Heart right ventricle (tissue), 16 donors: ENCODE measurements at regions not wholly inside any gene's neighbourhood (a gene's known extent, or its start where the extent isn't known, plus 50 kb on each side); places are given as distances from the start of the nearest gene placed in this dataset.

Experiments
- ATAC-seq, 8 donors: fragments of 200-7000 bp; cut with Tn5 transposase; one replicate each; pipeline ENCODE4 v1.9.1; 2020; ENCODE audit warnings: mild to moderate bottlenecking in 8 of 8, moderate library complexity in 8 of 8, moderate number of reproducible peaks in 1 of 8
- DNase-seq, 2 donors: peaks; one replicate each; pipeline ENCODE4 v3.0.0-alpha.2; 2020
- H3K27ac ChIP-seq, 10 donors: fragments of 200-600 bp; sonication (generic) in 2 of 10; one replicate each; pipeline versions ENCODE4 v1.5.0 to v1.8.0; 2020 to 2022; ENCODE audit warnings: mild to moderate bottlenecking in 3 of 10
- H3K27me3 ChIP-seq, 7 donors: fragments of 200-600 bp; one replicate each; pipeline ENCODE4 v1.8.0; 2021 to 2022; ENCODE audit warnings: mild to moderate bottlenecking in 2 of 7
- H3K36me3 ChIP-seq, 9 donors: fragments of 200-600 bp; sonication (generic) in 1 of 9; one replicate each; pipeline versions ENCODE4 v1.5.0 to v1.8.0; 2020 to 2022; ENCODE audit warnings: mild to moderate bottlenecking in 2 of 9
- H3K4me1 ChIP-seq, 9 donors: fragments of 200-600 bp; sonication (generic) in 1 of 9; one replicate each; pipeline versions ENCODE4 v1.5.0 to v1.8.0; 2020 to 2022; ENCODE audit warnings: mild to moderate bottlenecking in 4 of 9
- H3K4me3 ChIP-seq, 10 donors: fragments of 200-600 bp; sonication (generic) in 2 of 10; one replicate each; pipeline versions ENCODE4 v1.5.0 to v1.8.0; 2020 to 2022; ENCODE audit warnings: mild to moderate bottlenecking in 7 of 10, moderate library complexity in 2 of 10
- H3K9me3 ChIP-seq, 11 donors: fragments of 200-600 bp in 10 of 11; sonication (generic) in 2 of 11; one replicate each; pipeline versions ENCODE4 v1.5.0 to v1.8.0; 2013 to 2022; ENCODE audit warnings: mild to moderate bottlenecking in 2 of 11, control low read depth in 1 of 11, moderate library complexity in 1 of 11
- CTCF ChIP-seq, 9 donors: fragments of 200-600 bp; sonication (generic) in 2 of 9; IDR thresholded peaks; one replicate each; pipeline versions ENCODE4 v1.5.0 to v1.8.0; 2021 to 2022; ENCODE audit warnings: antibody characterized with exemption in 9 of 9, mild to moderate bottlenecking in 5 of 9, moderate library complexity in 1 of 9
- WGBS, 2 donors: extraction: QIAGEN DNeasy Blood & Tissue Kit; methylation state at CpG; one replicate each; pipeline ENCODE4 v1.1.7; 2013; ENCODE audit warnings: inconsistent platforms in 1 of 2; 5-methylcytosine and 5-hydroxymethylcytosine counted together
- intact Hi-C, 10 donors: fragments of 100-400 bp; cut with DNase I; formaldehyde crosslinking; loops; one replicate each; pipeline versions ENCODE4 v1.11.1 to v1.14.2; 2022
- donor health status: Arrhythmogenic right ventricular cardiomyopathy.
- donor health status: ischemic (EF 13 %, LVEDD 7.1; RV severe dilation, severe dysfunction).
- donor health status: healthy with polysubstance abuse.
- donor health status: DM: no; HTN: yes; CAD: no.
- donor health status: DM: no; HTN: no; CAD: no.
- donor health status: ischemic (EF 25% LVEDD 6.9; RV normal size, moderate dysfunction).
- donor health status: ischemic (EF 25% LVEDD 5.7; RV mildly dilated, moderate dysfunction).
- donor health status: healthy.
- donor health status: DM: yes; HTN: yes; CAD: no.
- donor health status: Ischemic cardiomyopathy.
- donor health status: ischemic (EF 35%, LVEDD 5.7; RV mildly dilated, moderate dysfunction).
- donor health status: nonischemic (EF 11% LVEDD 7.7; RV severe dilation, severe dysfunction).
- donor health status: DM: yes; HTN: yes; CAD: no.
- donor health status: PGD.
- donor health status: ischemic (EF 29% LVEDD 5.4; RV normal size, mild dysfunction).
- donor health status: nonischemic (EF 23%, LVEDD 6.1; RV moderate dilation, normal function).

- intact Hi-C loops, result no loop called here
- no peak overlapping the region for H3K4me3 ChIP-seq
- no peak for ATAC-seq
Measured at GRCh38 chr7:116083796-116084195, 53.2 kb upstream of the TFEC start.

GRCh38 chr7:116086547-116087045 lies 56.0 kb upstream of the TFEC start:
- TF ChIP-seq CTCF (IDR thresholded peaks at IDR 0.05), result no peak
- no peak for DNase-seq
- H3K27me3 ChIP-seq, result no peaks in the 10 kb centered on the region
- no peaks in the 10 kb centered on the region for H3K9me3 ChIP-seq
- intact Hi-C loops, result no loop called here
- 79 to 83% methylated on average over 3 of the region's 3 CpGs for WGBS, 2 donors
- ATAC-seq, result no peak
- H3K27ac ChIP-seq, result no peak overlapping the region
- H3K4me1 ChIP-seq, result no peaks in the 10 kb centered on the region
- no peak overlapping the region for H3K4me3 ChIP-seq
- H3K36me3 ChIP-seq, result no peaks in the 10 kb centered on the region

More at GRCh38 chr7:116083796-116084195, 53.2 kb upstream of the TFEC start:
- Histone ChIP-seq H3K27ac (no peak overlapping the region), H3K27me3 (no peaks in the 10 kb centered on the region), H3K36me3 (no peaks in the 10 kb centered on the region), H3K4me1 (no peaks in the 10 kb centered on the region), H3K9me3 (peaks cover 0 to 13% (median 0%) of the 10 kb centered on the region in 11 donors)
- no peak for TF ChIP-seq CTCF (IDR thresholded peaks at IDR 0.05)
- 66 to 67% methylated on average over 2 of the region's 2 CpGs for WGBS, 2 donors
- DNase-seq, result no peak

GRCh38 chr7:116087291-116087690 lies 56.7 kb upstream of the TFEC start:
- no peaks in the 10 kb centered on the region for H3K9me3 ChIP-seq
- no peaks in the 10 kb centered on the region for H3K4me1 ChIP-seq
- no peak overlapping the region for H3K27ac ChIP-seq
- intact Hi-C loops, result no loop called here
- DNase-seq, result no peak
- H3K4me3 ChIP-seq, result no peak overlapping the region
- H3K27me3 ChIP-seq, result no peaks in the 10 kb centered on the region
- no peaks in the 10 kb centered on the region for H3K36me3 ChIP-seq
- no peak for TF ChIP-seq CTCF (IDR thresholded peaks at IDR 0.05)
- ATAC-seq, result no peak

DNA sequence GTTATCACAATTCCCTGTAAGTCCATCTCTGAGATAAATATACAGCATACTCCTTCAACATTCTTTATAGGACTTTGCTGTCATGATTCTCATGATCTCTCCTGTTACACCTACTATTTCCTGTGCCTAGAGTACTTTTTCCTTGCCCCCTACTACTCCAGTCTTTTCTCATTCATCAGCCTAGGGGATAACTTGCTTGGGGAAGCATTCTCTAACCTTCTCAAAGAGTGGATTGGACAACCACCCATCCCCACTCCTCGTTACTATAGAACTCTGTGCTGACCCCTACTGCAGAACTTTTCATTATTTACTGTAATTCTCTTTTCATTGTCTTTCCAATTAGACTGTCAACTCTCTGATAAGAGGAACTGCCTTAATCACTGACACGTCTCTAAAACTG lies 57.4 kb upstream of the TFEC start:
- no peaks in the 10 kb centered on the region for H3K4me1 ChIP-seq
- no peak overlapping the region for H3K27ac ChIP-seq
- DNase-seq (no peak), ATAC-seq (no peak)
- H3K27me3 ChIP-seq, result no peaks in the 10 kb centered on the region
- no peaks in the 10 kb centered on the region for H3K36me3 ChIP-seq
- no peak for TF ChIP-seq CTCF (IDR thresholded peaks at IDR 0.05)
- 50 to 54% methylated on average over 2 of the region's 2 CpGs for WGBS, 2 donors
- intact Hi-C loops, result no loop called here
- H3K9me3 ChIP-seq, result no peaks in the 10 kb centered on the region
- H3K4me3 ChIP-seq, result no peak overlapping the region
